Naive thymus-derived CD8-positive, alpha-beta T cell (primary cell): ENCODE measurements at regions not wholly inside any gene's neighbourhood (a gene's known extent, or its start where the extent isn't known, plus 50 kb on each side); places are given as distances from the start of the nearest gene placed in this dataset.

ENCODE experiments used
- ATAC-seq, 2 donors: fragments of 150-1000 bp; cut with Tn5 transposase in 1 of 2; sonication (Bioruptor Pico), chemical (Tn5 transposase) in 1 of 2; 1 replicate in 1 of 2; 2 replicates in 1 of 2; pipeline ENCODE4 v1.10.0; 2021; ENCODE audit warnings: mild to moderate bottlenecking in 2 of 2, moderate library complexity in 2 of 2
- POLR2A ChIA-PET: fragments of 350-600 bp; sonication (Branson Sonifier 250); formaldehyde crosslinking; loops from one replicate; lab custom pipeline; 2021; ENCODE audit warnings: antibody characterized with exemption; lab: Charles Lee
- DNase-seq, 10 donors: peaks; one replicate each; pipeline versions ENCODE4 v3.0.0 to v3.0.0-alpha.2; 2020 to 2022
- H3K27ac Mint-ChIP-seq, 10 donors: one replicate each; pipeline ENCODE4 v1.8.0; 2020 to 2022; ENCODE audit warnings: mild to moderate bottlenecking in 10 of 10, mixed read lengths in 10 of 10, moderate library complexity in 4 of 10, inconsistent platforms in 1 of 10
- H3K27me3 Mint-ChIP-seq, 5 donors: one replicate each; pipeline ENCODE4 v1.8.0; 2021 to 2022; ENCODE audit warnings: mixed read lengths in 5 of 5
- H3K36me3 Mint-ChIP-seq, 3 donors: one replicate each; pipeline ENCODE4 v1.8.0; 2020 to 2022; ENCODE audit warnings: mixed read lengths in 3 of 3, mild to moderate bottlenecking in 2 of 3, inconsistent platforms in 1 of 3
- H3K4me1 Mint-ChIP-seq, 4 donors: one replicate each; pipeline ENCODE4 v1.8.0; 2021 to 2022; ENCODE audit warnings: mixed read lengths in 4 of 4
- H3K4me3 Mint-ChIP-seq, 10 donors: one replicate each; pipeline ENCODE4 v1.8.0; 2020 to 2022; ENCODE audit warnings: mild to moderate bottlenecking in 10 of 10, mixed read lengths in 10 of 10, moderate library complexity in 6 of 10, inconsistent platforms in 1 of 10
- H3K9me3 Mint-ChIP-seq, 9 donors: one replicate each; pipeline ENCODE4 v1.8.0; 2020 to 2022; ENCODE audit warnings: mixed read lengths in 9 of 9, mild to moderate bottlenecking in 3 of 9, inconsistent platforms in 1 of 9, moderate library complexity in 1 of 9

- H3K9me3 Mint-ChIP-seq = peaks cover 0 to 12% (median 0%) of the 10 kb centered on the region in 9 donors
- DNase-seq (no peak), ATAC-seq (no peak)
- no peak overlapping the region for H3K27ac Mint-ChIP-seq
- H3K4me3 Mint-ChIP-seq = no peak overlapping the region
- H3K4me1 Mint-ChIP-seq = no peaks in the 10 kb centered on the region
- H3K27me3 Mint-ChIP-seq = no peaks in the 10 kb centered on the region
- no peaks in the 10 kb centered on the region for H3K36me3 Mint-ChIP-seq
- POLR2A ChIA-PET = no interaction called here
Measured at GRCh38 chr18:39297225-39297624, 1731.6 kb upstream of the CELF4 start.

- Mint-ChIP-seq H3K36me3 (no peaks in the 10 kb centered on the region), H3K27me3 (no peaks in the 10 kb centered on the region), H3K9me3 (peaks cover 0 to 12% (median 0%) of the 10 kb centered on the region in 9 donors), H3K4me1 (no peaks in the 10 kb centered on the region), H3K27ac (no peak overlapping the region), H3K4me3 (no peak overlapping the region)
- ATAC-seq = no peak
- POLR2A ChIA-PET = no interaction called here
- no peak for DNase-seq
Measured at GRCh38 chr18:39296293-39296888, 1730.8 kb upstream of the CELF4 start.

- POLR2A ChIA-PET = no interaction called here
- Mint-ChIP-seq H3K27me3 (peaks cover 0 to 1% (median 0%) of the 10 kb centered on the region in 5 donors), H3K27ac (no peak overlapping the region), H3K9me3 (peaks cover 0 to 19% (median 0%) of the 10 kb centered on the region in 9 donors), H3K4me1 (no peaks in the 10 kb centered on the region), H3K36me3 (no peaks in the 10 kb centered on the region), H3K4me3 (no peak overlapping the region)
- no peak for DNase-seq
- no peak for ATAC-seq
Measured at GRCh38 chr18:39276764-39277163, 1711.2 kb upstream of the CELF4 start.

- POLR2A ChIA-PET = no interaction called here
- Mint-ChIP-seq H3K4me3 (no peak overlapping the region), H3K4me1 (no peaks in the 10 kb centered on the region), H3K27ac (no peak overlapping the region), H3K36me3 (no peaks in the 10 kb centered on the region), H3K9me3 (peaks cover 0 to 20% (median 0%) of the 10 kb centered on the region in 9 donors), H3K27me3 (peaks cover 0 to 1% (median 0%) of the 10 kb centered on the region in 5 donors)
- DNase-seq = no peak
- no peak for ATAC-seq
Measured at GRCh38 chr18:39274535-39274934, 1708.9 kb upstream of the CELF4 start.

- H3K9me3 Mint-ChIP-seq = peaks cover 0 to 20% (median 0%) of the 10 kb centered on the region in 9 donors
- ATAC-seq = no peak
- H3K4me1 Mint-ChIP-seq = no peaks in the 10 kb centered on the region
- H3K36me3 Mint-ChIP-seq = no peaks in the 10 kb centered on the region
- H3K4me3 Mint-ChIP-seq = no peak overlapping the region
- no peak overlapping the region for H3K27ac Mint-ChIP-seq
- peaks cover 0 to 1% (median 0%) of the 10 kb centered on the region in 5 donors for H3K27me3 Mint-ChIP-seq
- no peak for DNase-seq
- POLR2A ChIA-PET = no interaction called here
Measured at GRCh38 chr18:39272230-39272629, 1706.6 kb upstream of the CELF4 start.

GRCh38 chr18:39271654-39272053, 1706.1 kb upstream of the CELF4 start:
- no peak overlapping the region for H3K27ac Mint-ChIP-seq
- no peaks in the 10 kb centered on the region for H3K4me1 Mint-ChIP-seq
- H3K27me3 Mint-ChIP-seq = peaks cover 0 to 1% (median 0%) of the 10 kb centered on the region in 5 donors
- H3K9me3 Mint-ChIP-seq = peaks cover 0 to 20% (median 0%) of the 10 kb centered on the region in 9 donors
- no peak overlapping the region for H3K4me3 Mint-ChIP-seq
- DNase-seq (no peak), ATAC-seq (no peak)
- H3K36me3 Mint-ChIP-seq = no peaks in the 10 kb centered on the region
- POLR2A ChIA-PET = no interaction called here

GRCh38 chr18:39260565-39260964, 1695.0 kb upstream of the CELF4 start:
- ATAC-seq (no peak), DNase-seq (no peak)
- Mint-ChIP-seq H3K36me3 (no peaks in the 10 kb centered on the region), H3K4me3 (no peak overlapping the region), H3K27ac (no peak overlapping the region), H3K9me3 (peaks cover 1 to 37% (median 8%) of the 10 kb centered on the region in 9 donors), H3K4me1 (no peaks in the 10 kb centered on the region), H3K27me3 (no peaks in the 10 kb centered on the region)
- POLR2A ChIA-PET = no interaction called here

- no peak for DNase-seq
- no peak overlapping the region for H3K4me3 Mint-ChIP-seq
- H3K9me3 Mint-ChIP-seq = peaks cover 0 to 37% (median 8%) of the 10 kb centered on the region in 9 donors
- no peaks in the 10 kb centered on the region for H3K27me3 Mint-ChIP-seq
- no peak for ATAC-seq
- POLR2A ChIA-PET = no interaction called here
- no peaks in the 10 kb centered on the region for H3K4me1 Mint-ChIP-seq
- no peak overlapping the region for H3K27ac Mint-ChIP-seq
- H3K36me3 Mint-ChIP-seq = no peaks in the 10 kb centered on the region
Measured at GRCh38 chr18:39259736-39260135, 1694.1 kb upstream of the CELF4 start.

- Mint-ChIP-seq H3K36me3 (no peaks in the 10 kb centered on the region), H3K27me3 (no peaks in the 10 kb centered on the region), H3K4me3 (no peak overlapping the region), H3K4me1 (no peaks in the 10 kb centered on the region), H3K9me3 (peaks cover 0 to 14% (median 2%) of the 10 kb centered on the region in 9 donors), H3K27ac (no peak overlapping the region)
- no peak for DNase-seq
- ATAC-seq = no peak
- POLR2A ChIA-PET = no interaction called here
Measured at GRCh38 chr18:39244242-39244641, 1678.6 kb upstream of the CELF4 start.

GRCh38 chr18:39241534-39241933, 1675.9 kb upstream of the CELF4 start:
- Mint-ChIP-seq H3K4me3 (no peak overlapping the region), H3K27ac (no peak overlapping the region), H3K27me3 (no peaks in the 10 kb centered on the region), H3K36me3 (no peaks in the 10 kb centered on the region), H3K4me1 (no peaks in the 10 kb centered on the region), H3K9me3 (peaks cover 0 to 5% (median 0%) of the 10 kb centered on the region in 9 donors)
- POLR2A ChIA-PET = no interaction called here
- DNase-seq (no peak), ATAC-seq (no peak)

- Mint-ChIP-seq H3K36me3 (no peaks in the 10 kb centered on the region), H3K9me3 (peaks cover 0 to 8% (median 0%) of the 10 kb centered on the region in 9 donors)
Measured at GRCh38 chr18:39238981-39239660, 1673.5 kb upstream of the CELF4 start.

GRCh38 chr18:39235118-39235719, 1669.6 kb upstream of the CELF4 start:
- DNase-seq (no peak), ATAC-seq (no peak)
- Mint-ChIP-seq H3K36me3 (no peaks in the 10 kb centered on the region), H3K9me3 (peaks cover 0 to 6% (median 2%) of the 10 kb centered on the region in 9 donors), H3K4me1 (no peaks in the 10 kb centered on the region), H3K4me3 (no peak overlapping the region), H3K27ac (no peak overlapping the region), H3K27me3 (no peaks in the 10 kb centered on the region)
- POLR2A ChIA-PET = no interaction called here

More at GRCh38 chr18:39238981-39239660, 1673.5 kb upstream of the CELF4 start:
- no peaks in the 10 kb centered on the region for H3K4me1 Mint-ChIP-seq
- no peaks in the 10 kb centered on the region for H3K27me3 Mint-ChIP-seq
- no peak overlapping the region for H3K27ac Mint-ChIP-seq
- POLR2A ChIA-PET = no interaction called here
- DNase-seq (no peak), ATAC-seq (no peak)
- no peak overlapping the region for H3K4me3 Mint-ChIP-seq

GRCh38 chr18:39232937-39233336, 1667.3 kb upstream of the CELF4 start:
- Mint-ChIP-seq H3K27ac (no peak overlapping the region), H3K36me3 (no peaks in the 10 kb centered on the region), H3K27me3 (no peaks in the 10 kb centered on the region), H3K9me3 (peaks cover 0 to 11% (median 2%) of the 10 kb centered on the region in 9 donors), H3K4me3 (no peak overlapping the region), H3K4me1 (no peaks in the 10 kb centered on the region)
- POLR2A ChIA-PET = no interaction called here
- ATAC-seq = no peak
- no peak for DNase-seq
